ENCODE measurements at regions not wholly inside any gene's neighbourhood (a gene's known extent, or its start where the extent isn't known, plus 50 kb on each side); places are given as distances from the start of the nearest gene placed in this dataset.

- TF ChIP-seq POLR2A (IDR thresholded peaks at IDR 0.05; ENCODE audit: insufficient read depth in 1 of 2, low read depth in 2 of 2, low read length in 2 of 2) (no peak), POLR2AphosphoS5 (IDR thresholded peaks at IDR 0.05; ENCODE audit: low read depth, low read length) (no peak), FOXM1 (CRISPR knock-in tag; IDR thresholded peaks at IDR 0.05) (no peak), MZF1 (CRISPR knock-in tag; IDR thresholded peaks at IDR 0.05; ENCODE audit: borderline replicate concordance) (no peak), U2AF1 (optimal IDR thresholded peaks at IDR 0.05; ENCODE audit: low read depth, low read length) (no peak), ATF2 (CRISPR knock-in tag; IDR thresholded peaks at IDR 0.05) (no peak)
Measured at GRCh38 chr4:126106658-126107057, 791.9 kb downstream of the FAT4 start.
